ENCODE measurements at regions not wholly inside any gene's neighbourhood (a gene's known extent, or its start where the extent isn't known, plus 50 kb on each side); places are given as distances from the start of the nearest gene placed in this dataset.

DNA sequence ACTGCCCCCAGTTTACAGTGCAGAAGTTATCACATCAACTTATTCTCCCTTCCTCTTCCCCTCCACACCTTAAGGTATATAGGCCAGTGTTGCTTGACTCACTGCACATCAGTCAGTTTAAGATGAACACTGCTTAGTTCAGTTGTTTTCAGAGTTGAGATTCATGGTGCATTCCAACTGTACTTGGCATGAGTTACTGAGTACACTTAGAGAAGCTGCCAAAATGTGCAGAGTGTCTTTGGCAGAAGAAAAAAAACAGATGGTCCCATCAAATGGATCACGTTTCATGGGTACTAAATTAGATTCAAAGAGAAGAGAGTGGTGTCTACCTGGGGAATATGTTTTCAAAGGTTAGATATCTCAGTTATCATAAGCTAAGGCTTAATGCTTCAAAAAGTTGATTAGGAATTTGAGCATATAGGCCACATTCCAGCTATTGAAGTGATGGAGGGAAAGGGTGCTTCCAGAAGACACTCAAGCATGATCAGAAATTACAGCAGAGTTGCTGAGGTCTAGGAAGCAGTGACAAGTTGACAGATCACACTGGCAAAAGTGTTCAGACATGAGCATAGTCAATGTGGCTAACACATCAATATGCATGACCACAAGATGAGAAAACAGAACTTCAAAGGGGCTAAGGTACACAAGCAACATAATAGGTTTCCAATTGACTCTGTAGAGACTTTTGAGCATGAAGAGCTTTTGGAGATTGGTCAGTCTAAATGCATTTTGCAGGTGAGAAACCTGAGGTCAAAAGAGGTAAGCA is 579.2 kb upstream of the CELF2 start:
- no peak for DNase-seq
- Histone ChIP-seq H3K9me3 (no peaks in the 10 kb centered on the region), H3K4me3 (no peak overlapping the region), H3K27ac (no peak overlapping the region), H3K4me1 (no peaks in the 10 kb centered on the region), H3K36me3 (no peaks in the 10 kb centered on the region), H3K27me3 (no peaks in the 10 kb centered on the region)
- ATAC-seq = no peak
- TF ChIP-seq, protein P1, sequence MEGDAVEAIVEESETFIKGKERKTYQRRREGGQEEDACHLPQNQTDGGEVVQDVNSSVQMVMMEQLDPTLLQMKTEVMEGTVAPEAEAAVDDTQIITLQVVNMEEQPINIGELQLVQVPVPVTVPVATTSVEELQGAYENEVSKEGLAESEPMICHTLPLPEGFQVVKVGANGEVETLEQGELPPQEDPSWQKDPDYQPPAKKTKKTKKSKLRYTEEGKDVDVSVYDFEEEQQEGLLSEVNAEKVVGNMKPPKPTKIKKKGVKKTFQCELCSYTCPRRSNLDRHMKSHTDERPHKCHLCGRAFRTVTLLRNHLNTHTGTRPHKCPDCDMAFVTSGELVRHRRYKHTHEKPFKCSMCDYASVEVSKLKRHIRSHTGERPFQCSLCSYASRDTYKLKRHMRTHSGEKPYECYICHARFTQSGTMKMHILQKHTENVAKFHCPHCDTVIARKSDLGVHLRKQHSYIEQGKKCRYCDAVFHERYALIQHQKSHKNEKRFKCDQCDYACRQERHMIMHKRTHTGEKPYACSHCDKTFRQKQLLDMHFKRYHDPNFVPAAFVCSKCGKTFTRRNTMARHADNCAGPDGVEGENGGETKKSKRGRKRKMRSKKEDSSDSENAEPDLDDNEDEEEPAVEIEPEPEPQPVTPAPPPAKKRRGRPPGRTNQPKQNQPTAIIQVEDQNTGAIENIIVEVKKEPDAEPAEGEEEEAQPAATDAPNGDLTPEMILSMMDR (IDR thresholded peaks at IDR 0.05) = no peak
- intact Hi-C loops (cut with DNase I) = no loop called here

DNA sequence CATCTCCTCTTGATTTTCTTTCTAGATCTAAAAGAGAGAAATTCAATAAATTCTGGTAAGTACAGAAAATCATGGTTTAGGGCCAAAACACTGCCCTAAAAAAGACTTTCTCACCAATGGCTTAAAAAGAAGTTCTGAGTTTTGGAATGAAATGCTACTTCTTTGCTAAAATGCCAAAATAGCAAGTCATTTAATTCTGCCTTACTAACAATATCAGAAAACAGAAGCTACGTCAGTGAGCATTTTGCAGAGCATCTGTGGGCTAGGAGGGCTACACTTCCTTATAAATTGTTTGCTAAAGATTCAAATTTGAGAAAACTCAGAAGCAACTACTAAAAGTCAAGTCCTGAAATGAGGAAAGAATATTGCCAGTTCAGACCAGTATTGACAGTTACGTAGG is 560.8 kb upstream of the CELF2 start:
- ATAC-seq = no peak
- intact Hi-C loops (cut with DNase I) = no loop called here
- no peaks in the 10 kb centered on the region for H3K27me3 ChIP-seq

DNA sequence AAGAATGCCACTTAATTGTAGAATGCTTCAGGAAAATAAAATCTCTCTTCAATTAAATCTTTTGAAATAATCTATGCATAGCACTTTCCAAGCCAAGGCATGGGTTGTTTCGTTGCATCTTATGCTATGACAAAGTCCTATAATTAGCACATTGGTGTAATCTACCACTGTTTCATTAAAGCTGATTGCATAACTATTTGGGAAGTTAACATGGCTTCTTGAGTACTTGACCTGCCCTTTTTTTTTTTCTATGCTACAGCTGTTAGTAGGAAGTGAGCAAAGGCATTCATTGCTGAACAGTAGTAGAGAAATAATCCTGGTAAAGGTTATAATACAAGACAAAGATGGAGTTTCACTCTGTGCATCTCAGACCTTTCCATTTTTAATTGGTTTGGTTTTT is 557.2 kb upstream of the CELF2 start:
- H3K27me3 ChIP-seq = no peaks in the 10 kb centered on the region
- H3K4me1 ChIP-seq = no peaks in the 10 kb centered on the region
- no peaks in the 10 kb centered on the region for H3K36me3 ChIP-seq
- H3K9me3 ChIP-seq = no peaks in the 10 kb centered on the region
- TF ChIP-seq, protein P1 (IDR thresholded peaks at IDR 0.05) = no peak
- peak; percentile 68 for ATAC-seq
- DNase-seq = no peak
- H3K27ac ChIP-seq = no peak overlapping the region
- intact Hi-C loops (cut with DNase I) = no loop called here
- H3K4me3 ChIP-seq = no peak overlapping the region

More for the DNA sequence above, 560.8 kb upstream of the CELF2 start:
- H3K4me3 ChIP-seq = no peak overlapping the region
- no peaks in the 10 kb centered on the region for H3K4me1 ChIP-seq
- H3K9me3 ChIP-seq = peaks cover 4% of the 10 kb centered on the region
- DNase-seq = no peak
- TF ChIP-seq, protein P1 (IDR thresholded peaks at IDR 0.05) = no peak
- H3K36me3 ChIP-seq = no peaks in the 10 kb centered on the region
- H3K27ac ChIP-seq = no peak overlapping the region

DNA sequence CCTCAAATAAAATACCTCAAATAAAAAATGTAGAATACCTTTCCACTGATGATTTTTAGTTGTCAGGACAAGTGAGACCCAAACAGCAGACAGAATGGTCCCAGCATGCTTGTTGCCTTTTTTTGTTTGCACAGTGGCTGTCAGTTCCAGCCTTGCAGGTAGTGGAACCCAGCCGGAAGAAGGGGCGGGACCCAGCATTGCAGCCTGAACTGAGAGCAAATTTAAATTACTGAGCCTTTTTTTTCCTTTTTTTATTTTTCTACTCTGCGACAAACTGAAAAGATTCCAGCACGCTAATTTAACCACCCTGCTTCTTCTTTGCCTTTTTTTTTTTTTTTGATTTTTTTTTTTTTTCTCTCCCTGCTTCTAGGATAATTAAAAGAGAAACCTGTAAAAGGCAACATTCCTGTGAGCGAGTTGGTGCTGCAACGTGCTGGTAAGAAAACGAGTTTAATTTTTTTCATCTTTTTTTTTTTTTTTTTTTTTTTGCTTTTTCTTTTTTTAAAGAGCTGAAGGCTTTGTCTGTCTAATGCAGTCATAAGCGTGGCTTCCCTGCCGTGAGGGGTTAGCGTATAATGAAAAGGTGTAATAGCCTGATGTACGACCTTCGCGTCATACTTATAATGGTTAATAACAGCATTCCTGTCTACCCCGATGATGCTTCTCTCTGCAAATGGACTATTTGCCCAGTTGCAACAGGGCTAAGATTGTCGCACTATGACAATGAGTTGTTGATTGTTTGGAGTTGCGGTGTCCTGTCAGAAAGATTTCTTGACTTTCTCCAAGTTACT is 555.3 kb upstream of the CELF2 start:
- H3K27me3 ChIP-seq = no peaks in the 10 kb centered on the region
- no peak for ATAC-seq
- H3K4me1 ChIP-seq = no peaks in the 10 kb centered on the region
- DNase-seq = no peak
- no peak overlapping the region for H3K27ac ChIP-seq
- no peaks in the 10 kb centered on the region for H3K9me3 ChIP-seq
- no peak overlapping the region for H3K4me3 ChIP-seq
- intact Hi-C loops (cut with DNase I) = no loop called here
- TF ChIP-seq, protein P1 (IDR thresholded peaks at IDR 0.05) = no peak
- H3K36me3 ChIP-seq = no peaks in the 10 kb centered on the region

DNA sequence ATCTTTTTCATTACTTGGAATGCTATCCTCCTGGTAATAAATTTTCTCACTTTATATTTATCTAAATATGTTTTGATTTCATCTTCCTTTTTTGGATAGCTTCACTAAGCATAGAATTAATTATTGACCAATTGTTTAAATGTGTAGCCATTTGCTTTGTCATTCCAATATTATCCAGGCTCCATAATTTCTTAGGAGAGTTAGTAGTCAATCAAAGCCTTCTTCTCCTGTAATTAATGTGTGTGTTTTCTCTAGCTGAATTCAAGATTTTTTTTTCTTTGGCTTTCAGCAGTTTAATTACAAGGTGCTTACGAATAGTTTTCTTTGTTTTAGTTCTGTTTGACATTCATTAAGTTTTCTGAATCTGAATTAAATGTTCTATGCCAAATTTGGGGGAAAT is 545.9 kb upstream of the CELF2 start:
- Histone ChIP-seq H3K9me3 (no peaks in the 10 kb centered on the region), H3K27me3 (no peaks in the 10 kb centered on the region), H3K4me3 (no peak overlapping the region), H3K36me3 (no peaks in the 10 kb centered on the region), H3K4me1 (no peaks in the 10 kb centered on the region), H3K27ac (no peak overlapping the region)
- intact Hi-C loops (cut with DNase I) = no loop called here
- TF ChIP-seq, protein P1 (IDR thresholded peaks at IDR 0.05) = no peak
- no peak for ATAC-seq
- DNase-seq = no peak
